WTC11 (cell line): ENCODE measurements at regions not wholly inside any gene's neighbourhood (a gene's known extent, or its start where the extent isn't known, plus 50 kb on each side); places are given as distances from the start of the nearest gene placed in this dataset.

Source experiments
- ATAC-seq: fragments of 200-7000 bp; cut with Tn5 transposase; 2 replicates; pipeline ENCODE4 v1.10.0; 2021; ENCODE audit warnings: mild to moderate bottlenecking, moderate library complexity
- CTCF ChIA-PET: fragments of 300-600 bp; sonication (Branson Sonifier 250); formaldehyde crosslinking; loops from one replicate; lab custom pipeline; 2021; ENCODE audit warnings: antibody characterized with exemption; lab: Charles Lee
- POLR2A ChIA-PET: fragments of 350-600 bp; sonication (Branson Sonifier 250); formaldehyde crosslinking; loops from one replicate; lab custom pipeline; 2021; ENCODE audit warnings: antibody characterized with exemption; lab: Charles Lee
- DNase-seq: peaks from one replicate; pipeline ENCODE4 v3.0.0; 2021; ENCODE audit warnings: low spot score
- H3K27ac Mint-ChIP-seq: 2 replicates; pipeline ENCODE4 v1.8.0; 2021; ENCODE audit warnings: mixed read lengths
- H3K27me3 Mint-ChIP-seq: 2 replicates; pipeline ENCODE4 v1.8.0; 2021; ENCODE audit warnings: low read depth, mild to moderate bottlenecking, moderate library complexity, mixed read lengths
- H3K36me3 Mint-ChIP-seq: 2 replicates; pipeline ENCODE4 v1.8.0; 2021; ENCODE audit warnings: mixed read lengths
- H3K4me1 Mint-ChIP-seq: 2 replicates; pipeline ENCODE4 v1.8.0; 2022; ENCODE audit warnings: mixed read lengths
- H3K4me3 Mint-ChIP-seq: 2 replicates; pipeline ENCODE4 v1.8.0; 2021; ENCODE audit warnings: mild to moderate bottlenecking, moderate library complexity, mixed read lengths
- H3K9me3 Mint-ChIP-seq: 2 replicates; pipeline ENCODE4 v1.8.0; 2021; ENCODE audit warnings: mixed read lengths
- ATF1 ChIP-seq: sonication (generic); formaldehyde crosslinking; IDR thresholded peaks from 2 replicates; pipeline ENCODE4 v1.8.1; 2023; ENCODE audit warnings: mild to moderate bottlenecking, moderate library complexity, missing genetic modification reagents
- ATF6 ChIP-seq: sonication (generic); formaldehyde crosslinking; IDR thresholded peaks from 2 replicates; pipeline ENCODE4 v1.8.1; 2023; ENCODE audit warnings: mild to moderate bottlenecking, missing genetic modification reagents
- ERG ChIP-seq: fragments of 250-450 bp; sonication (Bioruptor Pico); IDR thresholded peaks from 2 replicates; pipeline ENCODE4 v1.8.0; 2021; ENCODE audit warnings: mild to moderate bottlenecking
- IRF2 ChIP-seq: sonication (generic); formaldehyde crosslinking; IDR thresholded peaks from 2 replicates; pipeline ENCODE4 v1.8.0; 2022; ENCODE audit warnings: low read depth, missing genetic modification reagents, borderline replicate concordance
- NFYB ChIP-seq: sonication (generic); formaldehyde crosslinking; conservative IDR thresholded peaks from 2 replicates; pipeline ENCODE4 v1.8.0; 2022; ENCODE audit warnings: low read depth, missing genetic modification reagents
- NR2C2 ChIP-seq: sonication (generic); formaldehyde crosslinking; IDR thresholded peaks from 2 replicates; pipeline ENCODE4 v1.8.0; 2022; ENCODE audit warnings: mild to moderate bottlenecking, missing genetic modification reagents
- PRRX2 ChIP-seq: fragments of 250-450 bp; sonication (Bioruptor Pico); IDR thresholded peaks from 2 replicates; pipeline ENCODE4 v1.8.0; 2021; ENCODE audit warnings: mild to moderate bottlenecking
- SMAD4 ChIP-seq: sonication (generic); formaldehyde crosslinking; IDR thresholded peaks from 2 replicates; pipeline ENCODE4 v1.8.0; 2022; ENCODE audit warnings: mild to moderate bottlenecking, missing genetic modification reagents
- SOX15 ChIP-seq: fragments of 250-450 bp; sonication (Bioruptor Pico); IDR thresholded peaks from 2 replicates; pipeline ENCODE4 v1.9.0; 2021; ENCODE audit warnings: mild to moderate bottlenecking
- ZBTB21 ChIP-seq: sonication (generic); formaldehyde crosslinking; IDR thresholded peaks from 2 replicates; pipeline ENCODE4 v1.8.1; 2023; ENCODE audit warnings: mild to moderate bottlenecking, missing genetic modification reagents, borderline replicate concordance
- ZNF219 ChIP-seq: sonication (generic); formaldehyde crosslinking; IDR thresholded peaks from 2 replicates; pipeline ENCODE4 v1.8.0; 2023; ENCODE audit warnings: missing genetic modification reagents, mild to moderate bottlenecking, borderline replicate concordance
- ZNF281 ChIP-seq: sonication (generic); formaldehyde crosslinking; IDR thresholded peaks from 2 replicates; pipeline ENCODE4 v1.8.0; 2023; ENCODE audit warnings: mild to moderate bottlenecking, missing genetic modification reagents
- ZNF512 ChIP-seq: sonication (generic); formaldehyde crosslinking; IDR thresholded peaks from 2 replicates; pipeline ENCODE4 v1.8.1; 2022; ENCODE audit warnings: missing genetic modification reagents, borderline replicate concordance
- TF ChIP-seq, protein P1 (sequence below): sonication (generic); formaldehyde crosslinking; IDR thresholded peaks from 2 replicates; pipeline ENCODE4 v1.8.0; 2023; ENCODE audit warnings: missing genetic modification reagents, mild to moderate bottlenecking, borderline replicate concordance
- TF ChIP-seq, protein P2 (sequence below): fragments of 250-450 bp; sonication (Bioruptor Pico); conservative IDR thresholded peaks from 2 replicates; pipeline ENCODE4 v1.9.0; 2021; ENCODE audit warnings: mild to moderate bottlenecking
- TF ChIP-seq, protein P3 (sequence below): sonication (generic); formaldehyde crosslinking; IDR thresholded peaks from 2 replicates; pipeline ENCODE4 v1.8.0; 2022; ENCODE audit warnings: mild to moderate bottlenecking, missing genetic modification reagents

- Mint-ChIP-seq H3K9me3 (peaks cover 52% of the 10 kb centered on the region), H3K27me3 (no peaks in the 10 kb centered on the region), H3K27ac (no peak overlapping the region), H3K36me3 (peaks cover 17% of the 10 kb centered on the region), H3K4me3 (no peak overlapping the region), H3K4me1 (peaks cover 7% of the 10 kb centered on the region)
- ChIA-PET POLR2A (no interaction called here), CTCF (no interaction called here)
- no peak for DNase-seq
- TF ChIP-seq ZNF512 (CRISPR knock-in tag) (no peak), ZNF281 (CRISPR knock-in tag) (no peak)
- TF ChIP-seq, protein P1, sequence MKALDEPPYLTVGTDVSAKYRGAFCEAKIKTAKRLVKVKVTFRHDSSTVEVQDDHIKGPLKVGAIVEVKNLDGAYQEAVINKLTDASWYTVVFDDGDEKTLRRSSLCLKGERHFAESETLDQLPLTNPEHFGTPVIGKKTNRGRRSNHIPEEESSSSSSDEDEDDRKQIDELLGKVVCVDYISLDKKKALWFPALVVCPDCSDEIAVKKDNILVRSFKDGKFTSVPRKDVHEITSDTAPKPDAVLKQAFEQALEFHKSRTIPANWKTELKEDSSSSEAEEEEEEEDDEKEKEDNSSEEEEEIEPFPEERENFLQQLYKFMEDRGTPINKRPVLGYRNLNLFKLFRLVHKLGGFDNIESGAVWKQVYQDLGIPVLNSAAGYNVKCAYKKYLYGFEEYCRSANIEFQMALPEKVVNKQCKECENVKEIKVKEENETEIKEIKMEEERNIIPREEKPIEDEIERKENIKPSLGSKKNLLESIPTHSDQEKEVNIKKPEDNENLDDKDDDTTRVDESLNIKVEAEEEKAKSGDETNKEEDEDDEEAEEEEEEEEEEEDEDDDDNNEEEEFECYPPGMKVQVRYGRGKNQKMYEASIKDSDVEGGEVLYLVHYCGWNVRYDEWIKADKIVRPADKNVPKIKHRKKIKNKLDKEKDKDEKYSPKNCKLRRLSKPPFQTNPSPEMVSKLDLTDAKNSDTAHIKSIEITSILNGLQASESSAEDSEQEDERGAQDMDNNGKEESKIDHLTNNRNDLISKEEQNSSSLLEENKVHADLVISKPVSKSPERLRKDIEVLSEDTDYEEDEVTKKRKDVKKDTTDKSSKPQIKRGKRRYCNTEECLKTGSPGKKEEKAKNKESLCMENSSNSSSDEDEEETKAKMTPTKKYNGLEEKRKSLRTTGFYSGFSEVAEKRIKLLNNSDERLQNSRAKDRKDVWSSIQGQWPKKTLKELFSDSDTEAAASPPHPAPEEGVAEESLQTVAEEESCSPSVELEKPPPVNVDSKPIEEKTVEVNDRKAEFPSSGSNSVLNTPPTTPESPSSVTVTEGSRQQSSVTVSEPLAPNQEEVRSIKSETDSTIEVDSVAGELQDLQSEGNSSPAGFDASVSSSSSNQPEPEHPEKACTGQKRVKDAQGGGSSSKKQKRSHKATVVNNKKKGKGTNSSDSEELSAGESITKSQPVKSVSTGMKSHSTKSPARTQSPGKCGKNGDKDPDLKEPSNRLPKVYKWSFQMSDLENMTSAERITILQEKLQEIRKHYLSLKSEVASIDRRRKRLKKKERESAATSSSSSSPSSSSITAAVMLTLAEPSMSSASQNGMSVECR (CRISPR knock-in tag) = no peak
- ATAC-seq = no peak
Measured at GRCh38 chr6:66189915-66190314, 482.9 kb upstream of the EYS start.

GRCh38 chr6:66186756-66187155 is 479.7 kb upstream of the EYS start:
- peaks cover 7% of the 10 kb centered on the region for H3K4me1 Mint-ChIP-seq
- no peaks in the 10 kb centered on the region for H3K27me3 Mint-ChIP-seq
- no peak overlapping the region for H3K4me3 Mint-ChIP-seq
- ATAC-seq (no peak), DNase-seq (no peak)
- CTCF ChIA-PET = no interaction called here
- peaks cover 20% of the 10 kb centered on the region for H3K36me3 Mint-ChIP-seq
- POLR2A ChIA-PET = no interaction called here
- peaks cover 51% of the 10 kb centered on the region for H3K9me3 Mint-ChIP-seq
- no peak overlapping the region for H3K27ac Mint-ChIP-seq
- TF ChIP-seq ZBTB21 (no peak), NR2C2 (CRISPR knock-in tag) (no peak), SOX15 (CRISPR knock-in tag) (no peak), PRRX2 (CRISPR knock-in tag) (no peak), ATF6 (CRISPR knock-in tag) (no peak), ERG (CRISPR knock-in tag) (no peak), ATF1 (no peak), SMAD4 (CRISPR knock-in tag) (no peak), IRF2 (CRISPR knock-in tag) (no peak), ZNF512 (CRISPR knock-in tag) (no peak), NFYB (CRISPR knock-in tag) (no peak), ZNF219 (CRISPR knock-in tag) (no peak)
- TF ChIP-seq, protein P2, sequence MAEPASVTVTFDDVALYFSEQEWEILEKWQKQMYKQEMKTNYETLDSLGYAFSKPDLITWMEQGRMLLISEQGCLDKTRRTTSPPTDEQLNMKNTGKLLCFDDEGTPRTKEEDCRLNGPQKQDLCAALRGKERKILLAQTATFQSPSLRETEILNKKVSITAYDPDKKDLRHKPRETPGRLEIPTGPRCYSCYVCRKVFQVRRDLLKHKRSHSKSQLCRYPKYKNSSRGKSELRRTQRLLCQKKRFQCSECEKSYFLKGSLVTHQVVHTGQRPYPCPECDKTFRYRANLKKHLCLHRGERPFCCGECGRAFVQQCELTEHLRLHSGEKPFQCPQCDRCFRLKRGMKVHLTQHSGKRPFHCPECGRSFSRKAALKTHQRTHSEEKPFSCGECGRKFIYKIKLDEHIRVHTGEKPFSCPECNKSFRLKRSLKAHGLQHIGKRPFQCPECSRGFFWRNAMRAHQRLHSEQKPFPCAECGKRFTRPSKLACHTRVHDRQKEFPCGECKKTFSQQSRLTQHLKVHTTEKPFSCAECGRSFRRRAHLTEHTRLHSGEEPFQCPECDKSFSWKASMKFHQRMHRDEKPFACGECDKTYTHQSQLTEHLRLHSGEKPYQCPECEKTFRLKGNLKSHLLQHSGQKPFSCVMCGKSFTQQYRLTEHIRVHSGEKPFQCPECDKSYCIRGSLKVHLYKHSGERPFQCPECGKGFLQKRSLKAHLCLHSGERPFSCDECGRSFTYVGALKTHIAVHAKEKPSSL (CRISPR knock-in tag) = no peak
- TF ChIP-seq, protein P3, sequence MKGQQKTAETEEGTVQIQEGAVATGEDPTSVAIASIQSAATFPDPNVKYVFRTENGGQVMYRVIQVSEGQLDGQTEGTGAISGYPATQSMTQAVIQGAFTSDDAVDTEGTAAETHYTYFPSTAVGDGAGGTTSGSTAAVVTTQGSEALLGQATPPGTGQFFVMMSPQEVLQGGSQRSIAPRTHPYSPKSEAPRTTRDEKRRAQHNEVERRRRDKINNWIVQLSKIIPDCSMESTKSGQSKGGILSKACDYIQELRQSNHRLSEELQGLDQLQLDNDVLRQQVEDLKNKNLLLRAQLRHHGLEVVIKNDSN = no peak
